Renal pelvis (tissue), 1 donor: ENCODE measurements at regions not wholly inside any gene's neighbourhood (a gene's known extent, or its start where the extent isn't known, plus 50 kb on each side); places are given as distances from the start of the nearest gene placed in this dataset.
A peak's percentile ranks its signal among the peaks of the same experiment; 100 is the strongest.

Experiments used
- DNase-seq: peaks from one replicate; pipeline ENCODE4 v3.0.0-alpha.2; 2013

GRCh38 chr5:116848954-116849581 lies 274.4 kb upstream of the SEMA6A start:
- DNase-seq = peak; percentile 31

GRCh38 chr5:116847960-116848359 lies 273.3 kb upstream of the SEMA6A start:
- DNase-seq = no peak

GRCh38 chr5:116844015-116844414 lies 269.4 kb upstream of the SEMA6A start:
- DNase-seq = no peak

- DNase-seq = no peak
Measured at GRCh38 chr5:116842514-116842961, 267.9 kb upstream of the SEMA6A start.

- DNase-seq = no peak
Measured at GRCh38 chr5:116841734-116842133, 267.1 kb upstream of the SEMA6A start.

GRCh38 chr5:116838011-116838536 lies 263.5 kb upstream of the SEMA6A start:
- DNase-seq = no peak

GRCh38 chr5:116834796-116835515 lies 260.3 kb upstream of the SEMA6A start:
- no peak for DNase-seq

- DNase-seq = no peak
Measured at GRCh38 chr5:116830079-116830478, 255.5 kb upstream of the SEMA6A start.

GRCh38 chr5:116827078-116827477 lies 252.5 kb upstream of the SEMA6A start:
- no peak for DNase-seq

- no peak for DNase-seq
Measured at GRCh38 chr5:116825486-116825885, 250.9 kb upstream of the SEMA6A start.

- no peak for DNase-seq
Measured at GRCh38 chr5:116824751-116825438, 250.3 kb upstream of the SEMA6A start.

GRCh38 chr5:116814626-116815385 lies 240.2 kb upstream of the SEMA6A start:
- no peak for DNase-seq

GRCh38 chr5:116813906-116814305 lies 239.3 kb upstream of the SEMA6A start:
- DNase-seq = no peak

GRCh38 chr5:116813356-116813755 lies 238.7 kb upstream of the SEMA6A start:
- no peak for DNase-seq

- no peak for DNase-seq
Measured at GRCh38 chr5:116810951-116811350, 236.3 kb upstream of the SEMA6A start.

GRCh38 chr5:116806836-116807235 lies 232.2 kb upstream of the SEMA6A start:
- DNase-seq = peak; percentile 38

- DNase-seq = no peak
Measured at GRCh38 chr5:116799401-116799800, 224.8 kb upstream of the SEMA6A start.

- DNase-seq = no peak
Measured at GRCh38 chr5:116795189-116795588, 220.6 kb upstream of the SEMA6A start.

- DNase-seq = no peak
Measured at GRCh38 chr5:116789522-116789921, 214.9 kb upstream of the SEMA6A start.

GRCh38 chr5:116788851-116789403 lies 214.3 kb upstream of the SEMA6A start:
- no peak for DNase-seq

GRCh38 chr5:116787570-116787969 lies 212.9 kb upstream of the SEMA6A start:
- no peak for DNase-seq

GRCh38 chr5:116785106-116785505 lies 210.5 kb upstream of the SEMA6A start:
- no peak for DNase-seq
